ENCODE measurements at regions not wholly inside any gene's neighbourhood (a gene's known extent, or its start where the extent isn't known, plus 50 kb on each side); places are given as distances from the start of the nearest gene placed in this dataset.

- TF ChIP-seq, protein P1, sequence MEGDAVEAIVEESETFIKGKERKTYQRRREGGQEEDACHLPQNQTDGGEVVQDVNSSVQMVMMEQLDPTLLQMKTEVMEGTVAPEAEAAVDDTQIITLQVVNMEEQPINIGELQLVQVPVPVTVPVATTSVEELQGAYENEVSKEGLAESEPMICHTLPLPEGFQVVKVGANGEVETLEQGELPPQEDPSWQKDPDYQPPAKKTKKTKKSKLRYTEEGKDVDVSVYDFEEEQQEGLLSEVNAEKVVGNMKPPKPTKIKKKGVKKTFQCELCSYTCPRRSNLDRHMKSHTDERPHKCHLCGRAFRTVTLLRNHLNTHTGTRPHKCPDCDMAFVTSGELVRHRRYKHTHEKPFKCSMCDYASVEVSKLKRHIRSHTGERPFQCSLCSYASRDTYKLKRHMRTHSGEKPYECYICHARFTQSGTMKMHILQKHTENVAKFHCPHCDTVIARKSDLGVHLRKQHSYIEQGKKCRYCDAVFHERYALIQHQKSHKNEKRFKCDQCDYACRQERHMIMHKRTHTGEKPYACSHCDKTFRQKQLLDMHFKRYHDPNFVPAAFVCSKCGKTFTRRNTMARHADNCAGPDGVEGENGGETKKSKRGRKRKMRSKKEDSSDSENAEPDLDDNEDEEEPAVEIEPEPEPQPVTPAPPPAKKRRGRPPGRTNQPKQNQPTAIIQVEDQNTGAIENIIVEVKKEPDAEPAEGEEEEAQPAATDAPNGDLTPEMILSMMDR (IDR thresholded peaks at IDR 0.05; ENCODE audit: insufficient read depth, low read length, poor library complexity, severe bottlenecking) = no peak
- no peak for TF ChIP-seq EZH2phosphoT487 (conservative IDR thresholded peaks at IDR 0.05; ENCODE audit: low read length)
Observed at GRCh38 chr11:97234016-97234415, 844.2 kb downstream of the JRKL start.
